HG03571 (cell line): ENCODE measurements at regions not wholly inside any gene's neighbourhood (a gene's known extent, or its start where the extent isn't known, plus 50 kb on each side); places are given as distances from the start of the nearest gene placed in this dataset.

Experiments used
- ATAC-seq: cut with Tn5 transposase; IDR thresholded peaks from one replicate; pipeline ENCODE4 v1.9.1; 2021; ENCODE audit not compliant: unreplicated experiment

DNA sequence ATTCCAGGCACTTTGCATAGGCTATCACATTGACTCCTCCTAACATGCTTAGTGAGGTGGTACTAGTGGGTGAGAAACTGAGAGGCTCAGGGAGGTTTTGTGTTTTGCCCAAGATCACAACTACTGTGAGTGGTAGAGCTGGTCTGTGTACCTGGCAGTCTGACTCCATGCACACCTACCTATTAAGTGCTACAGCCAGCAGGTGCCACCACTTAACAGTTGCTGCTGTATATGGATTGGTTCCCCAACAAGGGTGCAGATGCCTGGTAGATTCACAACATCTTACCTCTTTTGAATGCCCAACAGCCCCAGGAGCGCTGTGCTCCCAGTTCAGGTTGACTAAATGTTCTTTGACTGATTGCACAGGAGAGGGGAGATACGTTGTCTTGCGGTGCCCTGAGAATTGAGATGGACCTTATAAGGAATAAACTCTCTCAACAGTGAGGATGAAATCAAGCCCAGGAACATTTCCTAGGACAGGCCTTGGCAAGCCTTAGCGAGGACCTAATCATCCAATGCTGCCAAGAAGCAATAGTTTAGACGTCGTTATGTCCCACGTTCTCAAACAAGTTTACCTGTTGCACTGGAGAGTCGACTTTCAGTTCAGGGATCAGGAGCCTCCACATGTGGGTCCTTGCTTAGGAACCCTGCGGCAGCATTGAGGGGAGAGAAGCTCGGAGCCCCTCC lies 78.9 kb upstream of the F3 start:
- ATAC-seq = no peak

DNA sequence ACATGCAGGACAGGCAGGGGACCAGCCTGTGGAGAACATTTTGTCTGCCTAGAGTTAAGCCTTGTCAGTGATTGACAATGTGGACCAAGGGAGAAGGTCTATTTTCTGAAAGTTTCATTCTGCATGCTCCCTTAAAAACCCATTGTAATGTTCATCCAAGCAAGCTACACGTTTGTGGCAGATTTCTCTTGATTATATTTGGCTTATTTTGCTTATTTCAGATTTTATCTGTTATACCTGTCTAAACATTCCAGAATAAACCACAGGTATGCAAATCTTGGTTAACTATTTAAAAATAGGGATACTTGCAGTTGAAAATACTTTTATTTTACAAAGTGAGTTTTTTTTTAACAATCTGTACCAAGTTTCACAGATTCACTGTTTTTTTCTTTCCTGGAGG lies 78.2 kb upstream of the F3 start:
- no peak for ATAC-seq

DNA sequence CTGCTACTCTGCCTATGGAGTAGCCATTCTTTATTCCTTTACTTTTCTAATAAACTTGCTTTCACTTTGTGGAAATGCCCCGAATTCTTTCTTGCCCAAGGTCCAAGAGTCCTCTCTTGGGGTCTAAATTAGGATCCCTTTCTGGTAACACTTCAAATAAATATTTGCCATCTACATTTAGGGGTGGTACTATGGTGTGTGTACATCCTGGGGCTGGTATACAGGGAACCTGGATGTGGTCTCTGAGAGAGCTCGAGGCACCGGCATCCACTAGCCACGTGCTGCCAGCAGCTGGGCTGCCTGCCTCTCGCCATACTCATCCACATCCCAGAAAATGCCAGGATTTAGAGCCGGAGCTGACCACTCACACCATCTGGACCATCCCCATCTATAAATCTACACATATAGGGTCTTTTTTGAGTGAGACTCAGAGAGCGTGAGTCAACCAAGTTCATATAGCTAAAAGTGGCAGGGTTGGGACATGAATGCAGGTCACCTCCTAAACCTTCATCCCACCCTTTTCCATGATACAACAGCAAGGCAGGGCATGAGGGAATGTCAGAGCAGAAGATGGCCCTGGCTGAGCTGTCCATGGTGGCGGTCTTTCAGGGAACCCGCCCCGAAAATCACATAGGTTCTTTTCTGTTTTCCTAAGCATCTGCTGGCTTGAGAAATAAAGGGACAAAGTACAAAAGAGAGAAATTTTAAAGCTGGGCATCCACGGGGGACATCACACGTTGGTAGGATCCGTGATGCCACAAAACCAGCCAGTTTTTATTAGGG lies 76.6 kb upstream of the F3 start:
- no peak for ATAC-seq

DNA sequence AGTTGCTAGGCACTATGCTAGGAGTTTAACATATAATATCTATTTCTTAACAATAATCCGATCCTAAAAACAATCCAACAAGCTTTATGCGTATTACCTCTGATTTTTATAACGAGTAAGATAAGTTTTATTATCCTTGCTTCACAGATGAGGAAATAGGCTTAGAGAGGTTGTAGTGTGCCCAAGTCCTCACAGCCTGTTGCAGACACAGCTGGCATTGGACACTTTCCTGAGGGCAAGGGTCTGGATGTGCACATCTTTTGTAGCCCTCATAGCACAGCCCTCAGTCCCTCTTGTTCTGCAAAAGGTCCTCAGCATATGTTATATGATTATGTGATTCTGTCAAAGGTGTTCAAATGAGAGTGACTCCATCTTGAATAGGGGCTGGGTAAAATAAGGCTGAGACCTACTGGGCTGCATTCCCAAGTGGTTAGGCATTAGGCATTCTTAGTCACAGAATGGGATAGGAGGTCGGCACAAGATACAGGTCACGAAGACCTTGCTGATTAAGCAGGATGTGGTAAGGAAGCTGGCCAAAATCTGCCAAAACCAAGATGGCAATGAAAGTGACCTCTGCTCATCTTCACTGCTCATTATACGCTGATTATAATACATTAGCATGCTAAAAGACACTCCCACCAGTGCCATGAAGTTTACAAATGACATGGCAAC lies 75.7 kb upstream of the F3 start:
- ATAC-seq = no peak

DNA sequence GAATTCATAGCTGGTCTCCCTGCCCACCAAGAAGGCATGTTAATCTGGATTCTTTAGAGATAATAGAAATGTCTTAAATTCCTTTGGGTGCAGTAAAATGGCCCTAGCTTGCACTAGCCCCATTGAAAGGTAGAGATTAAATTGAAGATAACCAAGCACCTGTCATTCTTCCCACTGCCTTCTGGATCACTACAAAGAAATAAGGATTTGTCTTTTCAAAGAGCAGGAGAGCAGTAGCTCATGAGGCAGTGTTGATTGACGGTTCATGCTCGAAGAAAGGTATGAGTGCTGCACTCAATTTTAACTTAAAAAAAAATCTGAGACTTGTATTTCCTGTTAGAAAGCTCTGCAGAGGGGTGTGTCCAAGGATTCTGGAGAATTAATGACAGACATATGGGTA lies 74.9 kb upstream of the F3 start:
- no peak for ATAC-seq

DNA sequence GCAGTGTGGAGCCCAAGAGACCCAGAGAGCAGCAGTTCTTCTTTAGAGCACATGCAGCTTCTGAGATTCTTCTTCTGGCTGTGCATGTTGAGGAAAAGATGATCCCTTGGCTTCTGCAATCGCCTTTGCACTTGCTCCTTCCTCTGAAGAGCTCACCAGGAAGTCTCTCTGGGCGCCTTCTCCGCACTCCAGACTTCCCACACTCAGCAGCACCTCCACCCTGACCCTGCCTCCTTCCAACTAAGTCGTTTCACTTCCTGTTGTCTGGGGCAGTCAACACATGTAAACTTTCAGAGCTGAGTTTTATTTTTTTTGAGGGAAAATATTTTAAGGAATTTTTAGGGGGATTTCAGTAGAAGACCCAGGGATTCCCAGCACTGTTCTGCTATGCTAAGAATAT lies 73.4 kb upstream of the F3 start:
- ATAC-seq = no peak

DNA sequence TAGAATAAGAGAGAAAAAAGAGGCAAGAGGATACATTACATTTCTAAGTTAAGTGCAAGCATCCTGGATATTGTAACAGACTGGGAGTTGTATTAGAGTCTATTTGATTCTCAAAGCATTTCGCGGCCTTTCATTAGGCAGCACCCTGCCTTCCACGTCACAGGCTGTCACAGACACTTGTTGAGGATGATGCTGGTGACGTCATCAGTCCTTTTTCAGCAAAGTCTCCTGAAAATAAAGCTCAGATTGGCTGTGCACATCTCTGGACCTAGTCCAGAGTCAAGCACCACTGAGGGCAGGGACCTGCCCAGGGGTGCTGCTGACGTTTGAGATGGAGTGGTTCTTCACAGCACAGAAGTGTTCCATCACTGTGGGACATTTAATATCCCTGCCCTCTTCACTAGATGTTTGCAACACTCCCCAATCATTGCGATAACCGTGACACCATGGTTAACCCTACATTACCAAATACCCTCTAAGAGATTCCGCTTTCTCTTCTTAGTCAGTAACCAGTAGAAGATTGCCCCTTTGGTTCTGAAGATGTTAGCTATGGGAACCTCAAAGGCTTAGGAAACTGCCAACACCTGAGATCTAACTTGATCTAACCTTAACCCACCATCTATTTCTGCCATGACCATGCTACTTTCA lies 72.7 kb upstream of the F3 start:
- ATAC-seq = no peak

DNA sequence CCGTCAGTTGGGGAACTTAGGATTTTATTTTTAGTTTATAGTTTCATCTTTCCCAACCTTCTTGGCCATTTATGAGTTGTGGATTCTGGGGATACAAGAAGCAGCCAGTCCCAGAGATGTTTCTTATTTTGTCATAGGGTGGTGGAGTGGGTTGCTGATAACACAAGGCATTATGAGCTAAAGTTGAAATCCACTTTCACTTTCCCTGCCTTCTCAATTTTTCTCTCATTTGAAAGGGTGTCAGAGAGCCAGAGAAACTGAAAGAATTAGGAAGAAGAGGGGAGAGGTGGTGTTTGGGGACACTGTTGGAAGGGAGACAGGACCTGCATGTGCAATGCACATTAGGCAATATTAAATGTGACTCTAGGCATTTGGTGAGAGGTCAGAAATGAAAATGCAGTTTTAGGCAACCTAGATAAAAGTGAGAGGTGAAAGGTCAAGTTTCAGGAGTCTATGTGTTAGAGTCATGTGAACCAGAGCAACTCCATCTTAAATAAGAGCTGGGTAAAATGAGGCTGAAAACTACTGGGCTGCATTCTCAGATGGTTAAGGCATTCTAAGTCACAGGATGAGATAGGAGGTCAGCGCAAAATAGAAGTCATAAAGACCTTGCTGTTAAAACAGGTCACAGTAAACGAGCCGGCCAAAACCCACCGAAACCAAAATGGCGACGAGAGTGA lies 71.1 kb upstream of the F3 start:
- no peak for ATAC-seq

DNA sequence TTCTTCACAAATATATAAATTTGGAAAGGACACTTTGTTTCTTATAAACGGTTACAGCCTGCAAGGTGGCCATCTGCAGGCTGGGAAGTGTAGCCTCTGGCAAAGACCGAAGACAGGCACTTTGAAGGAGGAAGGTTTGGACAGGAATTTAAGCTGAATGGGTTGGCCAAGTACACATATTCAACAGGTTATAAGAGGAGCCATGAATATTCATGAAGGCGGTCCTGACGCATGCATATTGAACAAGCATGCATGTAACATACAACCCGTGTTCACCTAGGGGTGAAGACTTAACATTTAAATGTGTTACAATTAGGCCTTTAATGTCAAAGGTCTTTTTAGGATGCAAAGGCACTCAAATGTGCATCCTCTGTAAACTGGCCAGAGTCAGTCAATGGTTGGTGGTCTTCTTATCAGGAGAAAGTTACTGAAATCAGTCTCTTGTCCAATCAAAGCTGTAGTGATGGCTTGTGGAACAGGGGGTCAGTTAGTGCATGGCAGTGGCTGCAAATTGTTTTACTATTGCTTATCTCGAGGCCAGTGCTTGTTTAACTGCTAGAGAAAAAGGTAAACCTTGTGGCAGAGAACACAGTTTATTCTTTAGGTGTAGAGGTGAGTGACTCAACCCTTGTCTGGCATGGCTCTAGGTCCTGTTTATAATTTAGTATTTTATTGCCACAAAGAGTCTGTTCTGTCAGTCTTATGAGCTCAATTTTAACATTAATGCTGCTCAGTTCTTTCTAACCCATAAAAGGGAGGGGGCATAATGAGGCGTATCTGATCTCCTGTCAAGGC lies 70.3 kb upstream of the F3 start:
- ATAC-seq = no peak

DNA sequence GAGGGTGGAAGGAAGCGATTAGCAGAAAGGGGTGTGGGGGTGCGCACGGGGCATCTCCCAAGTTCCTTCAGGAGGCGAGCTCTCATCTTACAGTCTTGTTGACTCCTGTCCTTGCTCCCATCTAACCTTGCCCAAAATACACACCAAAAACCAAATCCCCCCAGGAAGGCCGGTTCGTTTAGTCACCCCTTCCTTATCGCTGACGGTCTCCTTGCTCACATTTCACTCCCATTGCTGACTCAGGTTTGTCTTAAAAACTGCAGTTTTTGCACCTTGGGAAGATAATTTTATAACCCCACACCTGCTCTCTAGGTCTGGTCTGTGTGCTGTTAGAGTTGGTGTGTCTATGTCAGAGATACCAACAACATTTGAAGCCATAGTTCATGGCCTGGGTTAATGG lies 68.1 kb upstream of the F3 start:
- ATAC-seq = no peak

DNA sequence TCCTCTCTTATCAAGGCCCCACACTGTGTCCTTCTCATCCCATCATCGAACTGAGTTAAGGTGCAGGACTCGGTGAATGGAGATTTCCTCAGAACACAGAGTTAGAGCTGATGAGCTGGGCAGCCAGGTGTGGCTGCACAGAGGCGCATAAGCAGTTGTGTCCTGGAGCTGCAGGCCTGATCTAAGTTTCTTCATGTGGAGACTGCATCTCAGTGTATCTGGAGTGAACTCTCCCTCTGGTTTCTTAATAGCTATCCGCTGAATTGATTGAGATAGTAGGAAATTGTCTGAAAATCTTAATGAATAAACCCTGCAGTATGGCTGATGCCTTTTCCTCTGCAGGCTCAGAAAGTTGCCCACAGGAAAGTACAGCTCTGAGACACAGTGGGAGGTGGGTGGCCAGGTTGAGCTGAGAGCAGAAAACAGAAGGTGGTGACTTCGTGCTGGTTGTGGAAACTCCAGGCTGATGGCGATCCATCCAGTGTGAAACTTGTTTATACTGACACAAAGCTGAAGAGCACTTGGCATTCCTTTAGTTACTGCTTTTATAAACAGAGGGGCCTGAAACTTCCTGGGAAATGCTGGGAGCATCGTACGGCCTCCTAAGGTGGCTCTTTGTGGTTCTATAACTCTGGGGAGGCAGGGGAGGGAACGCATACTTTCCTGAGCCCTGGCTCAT lies 67.4 kb upstream of the F3 start:
- no peak for ATAC-seq

DNA sequence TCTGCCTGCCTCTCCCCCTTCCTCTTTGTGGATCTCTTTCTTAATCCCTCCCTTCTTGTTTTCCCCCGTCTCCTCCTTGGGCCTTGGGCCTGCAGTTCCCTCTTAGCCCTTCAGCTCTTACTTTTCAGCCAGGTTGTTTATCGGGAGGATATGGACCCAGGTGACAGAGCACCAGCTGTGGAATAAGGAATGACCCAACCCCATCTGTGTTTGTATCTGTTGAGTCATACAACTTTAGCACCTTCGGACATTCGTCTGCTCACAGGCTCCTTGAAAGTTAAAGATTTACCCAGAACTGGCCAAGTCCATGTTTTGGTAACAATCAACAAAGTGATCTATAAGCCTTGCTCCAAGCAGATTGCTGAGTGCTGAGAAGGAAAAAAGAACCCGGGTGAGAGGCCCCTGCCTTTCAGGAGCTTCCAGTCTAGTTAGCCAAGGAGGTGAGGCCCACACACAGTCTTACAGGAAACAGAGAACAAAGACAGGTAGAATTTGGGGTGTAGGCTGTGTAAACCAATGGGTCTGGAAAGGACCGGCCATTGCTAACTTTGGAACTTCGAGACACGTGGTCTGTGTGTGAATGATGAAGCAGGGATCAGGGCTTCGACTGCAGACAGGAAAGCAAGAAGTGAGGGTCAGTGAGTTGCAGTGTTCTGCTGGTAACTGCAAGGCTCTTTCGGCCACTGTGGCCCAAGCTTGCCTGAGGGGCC lies 66.7 kb upstream of the F3 start:
- no peak for ATAC-seq

DNA sequence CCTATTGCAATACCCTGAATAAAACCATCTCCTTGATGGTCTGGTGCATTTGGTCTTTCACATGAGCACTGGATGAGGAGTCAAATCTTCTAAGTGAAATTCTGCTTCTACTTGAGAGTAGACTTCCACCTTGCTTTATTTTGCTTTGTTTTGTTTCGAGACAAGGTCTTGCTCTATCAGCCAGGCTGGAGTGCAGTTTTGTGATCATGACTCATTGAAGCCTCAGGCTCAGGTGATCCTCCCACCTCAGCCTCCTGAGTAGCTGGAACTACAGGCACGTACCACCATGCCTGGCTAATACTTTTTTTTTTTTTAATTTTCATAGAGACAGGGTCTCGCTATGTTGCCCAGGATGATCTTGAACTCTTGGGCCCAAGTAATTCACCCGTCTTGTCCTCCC lies 65.8 kb upstream of the F3 start:
- ATAC-seq = no peak

DNA sequence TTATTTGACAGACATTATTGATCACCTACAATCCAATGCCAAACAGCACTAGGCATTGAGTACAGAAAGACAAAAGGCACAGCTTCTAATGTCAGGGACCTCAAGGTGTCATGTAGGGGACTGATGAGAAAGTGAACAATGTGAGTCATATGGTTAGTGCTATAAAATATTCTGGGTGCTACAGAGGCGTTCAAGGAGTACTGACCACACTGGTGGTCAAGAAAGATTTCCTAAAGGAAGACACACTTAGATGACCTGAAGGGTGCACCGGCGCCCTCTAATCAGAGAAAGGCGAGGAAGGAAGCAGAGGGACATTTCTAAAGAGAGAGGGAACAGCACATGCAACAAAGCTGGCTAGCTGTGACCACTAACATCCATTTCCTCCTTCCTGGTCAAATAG lies 64.9 kb upstream of the F3 start:
- ATAC-seq = no peak

DNA sequence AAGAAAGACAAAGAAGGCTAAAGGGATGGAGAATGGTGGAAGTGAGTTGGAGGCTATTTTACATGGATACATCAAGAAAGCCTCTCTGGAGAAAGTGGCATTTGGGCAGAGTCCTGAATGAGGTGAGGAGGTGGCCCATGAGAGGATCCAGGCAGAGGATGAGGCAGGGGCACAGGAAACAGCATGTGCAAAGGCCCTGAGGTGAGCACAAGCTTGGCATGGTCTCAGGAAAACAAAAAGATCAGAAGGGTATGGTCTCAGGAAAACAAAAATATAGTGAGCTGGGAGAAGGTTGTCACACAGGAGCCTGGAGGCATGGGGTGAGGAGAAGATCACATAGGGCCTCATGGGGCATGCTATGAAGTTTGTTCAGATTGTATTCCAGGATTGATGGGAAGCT lies 62.1 kb upstream of the F3 start:
- ATAC-seq = no peak

DNA sequence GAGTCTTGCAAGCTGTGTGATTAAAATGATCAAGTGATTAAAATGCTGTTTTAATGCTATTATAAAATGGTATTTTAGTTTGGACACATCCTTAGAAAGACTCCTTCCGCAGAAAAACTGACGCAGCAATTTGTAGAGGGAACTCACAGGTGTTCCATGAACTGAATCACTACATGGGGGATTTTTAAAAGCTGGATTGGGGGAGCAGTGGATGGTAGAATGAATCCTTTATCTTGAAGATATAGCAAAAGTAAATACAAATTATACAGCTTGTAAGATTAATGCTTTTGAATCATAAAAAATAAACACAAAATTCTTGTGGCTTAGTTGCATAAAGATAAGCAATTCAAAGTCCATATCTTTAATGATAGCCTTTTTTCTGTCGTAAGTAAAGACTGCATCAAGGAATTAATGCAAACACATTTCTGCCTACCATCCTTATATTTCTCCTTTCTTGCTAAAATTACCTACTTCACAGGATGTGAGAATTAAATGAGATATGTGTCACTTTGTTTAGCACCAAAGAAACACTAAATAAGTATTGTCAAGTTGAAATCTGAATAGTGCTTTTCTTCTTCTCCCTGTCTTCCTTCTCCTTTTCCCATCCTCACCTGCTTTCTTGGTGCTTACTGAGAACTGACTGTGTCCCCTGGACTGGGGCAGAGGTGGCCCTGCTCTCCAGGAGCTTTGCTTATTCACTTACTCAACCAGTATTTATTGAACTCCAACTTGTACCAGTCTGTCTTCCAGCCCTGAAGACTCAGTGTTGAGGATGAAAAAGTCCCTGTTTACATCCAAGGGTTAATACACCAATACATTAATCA lies 61.5 kb upstream of the F3 start:
- ATAC-seq = no peak

DNA sequence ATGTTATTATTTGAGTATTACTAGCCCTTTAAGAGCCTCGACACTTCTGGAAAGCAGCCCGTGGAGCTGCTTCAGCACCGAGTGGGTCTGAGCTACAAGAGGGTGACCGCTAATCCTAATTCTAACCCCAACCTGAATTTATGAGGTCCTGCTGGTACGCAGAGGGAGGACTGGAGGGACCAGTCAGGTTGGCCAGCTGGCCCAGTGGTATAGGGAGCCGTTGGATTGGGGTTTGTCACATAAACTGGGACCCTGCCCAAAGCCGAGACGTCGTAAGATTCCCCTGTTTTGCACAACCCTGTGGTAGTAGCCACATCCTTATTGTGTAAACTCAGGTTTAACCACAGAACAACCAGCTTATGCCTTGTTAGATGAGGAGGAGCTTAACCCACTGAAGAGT lies 60.8 kb upstream of the F3 start:
- no peak for ATAC-seq

DNA sequence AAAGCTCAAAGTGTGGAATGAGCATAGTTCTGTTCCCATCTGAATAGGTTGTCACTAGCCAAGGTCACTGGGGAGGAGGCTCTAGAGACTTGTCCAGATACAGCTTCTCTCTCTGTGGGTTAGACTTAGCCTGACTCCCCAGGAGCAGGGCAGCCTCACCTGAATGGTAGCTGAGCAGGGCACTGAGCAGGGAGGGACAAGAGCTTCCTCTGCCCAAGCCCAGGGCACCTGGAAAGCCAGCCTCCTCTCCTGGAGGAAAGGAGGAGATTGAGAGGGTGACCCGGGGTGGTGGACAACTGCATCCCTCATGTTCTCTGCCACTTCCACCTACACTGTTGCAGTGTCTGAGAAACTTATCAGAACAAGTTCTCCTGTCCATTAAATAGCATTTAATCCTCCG lies 59.0 kb upstream of the F3 start:
- ATAC-seq = no peak
